ENCODE measurements at regions not wholly inside any gene's neighbourhood (a gene's known extent, or its start where the extent isn't known, plus 50 kb on each side); places are given as distances from the start of the nearest gene placed in this dataset.

- TF ChIP-seq CTCF (IDR thresholded peaks at IDR 0.05) (no peak), POLR2A (IDR thresholded peaks at IDR 0.05) (no peak)
Measured at GRCh38 chr10:10477844-10478243, 539.8 kb upstream of the CELF2 start.
